ENCODE measurements at regions not wholly inside any gene's neighbourhood (a gene's known extent, or its start where the extent isn't known, plus 50 kb on each side); places are given as distances from the start of the nearest gene placed in this dataset.
A peak's percentile ranks its signal among the peaks of the same experiment; 100 is the strongest.

DNA sequence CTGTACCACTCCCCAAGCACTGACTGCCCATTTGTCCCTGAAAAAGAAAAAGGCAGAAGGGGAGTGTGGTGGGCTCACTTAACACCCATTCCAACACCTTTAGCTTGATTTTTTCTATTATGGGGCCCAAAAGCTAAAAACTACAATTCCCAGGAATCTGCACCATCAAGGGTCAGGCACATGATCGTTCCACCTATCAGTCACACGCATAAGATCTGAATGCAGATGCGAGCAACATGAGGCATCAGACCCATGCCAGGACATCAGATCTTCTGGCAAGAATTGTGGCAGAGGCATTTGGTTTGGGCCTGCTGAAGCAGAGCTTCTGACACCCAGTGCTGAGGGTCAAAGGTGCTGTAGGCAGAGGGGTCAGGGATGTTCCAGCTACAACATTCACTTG lies 595.9 kb downstream of the BCOR start:
- TF ChIP-seq, protein P1, sequence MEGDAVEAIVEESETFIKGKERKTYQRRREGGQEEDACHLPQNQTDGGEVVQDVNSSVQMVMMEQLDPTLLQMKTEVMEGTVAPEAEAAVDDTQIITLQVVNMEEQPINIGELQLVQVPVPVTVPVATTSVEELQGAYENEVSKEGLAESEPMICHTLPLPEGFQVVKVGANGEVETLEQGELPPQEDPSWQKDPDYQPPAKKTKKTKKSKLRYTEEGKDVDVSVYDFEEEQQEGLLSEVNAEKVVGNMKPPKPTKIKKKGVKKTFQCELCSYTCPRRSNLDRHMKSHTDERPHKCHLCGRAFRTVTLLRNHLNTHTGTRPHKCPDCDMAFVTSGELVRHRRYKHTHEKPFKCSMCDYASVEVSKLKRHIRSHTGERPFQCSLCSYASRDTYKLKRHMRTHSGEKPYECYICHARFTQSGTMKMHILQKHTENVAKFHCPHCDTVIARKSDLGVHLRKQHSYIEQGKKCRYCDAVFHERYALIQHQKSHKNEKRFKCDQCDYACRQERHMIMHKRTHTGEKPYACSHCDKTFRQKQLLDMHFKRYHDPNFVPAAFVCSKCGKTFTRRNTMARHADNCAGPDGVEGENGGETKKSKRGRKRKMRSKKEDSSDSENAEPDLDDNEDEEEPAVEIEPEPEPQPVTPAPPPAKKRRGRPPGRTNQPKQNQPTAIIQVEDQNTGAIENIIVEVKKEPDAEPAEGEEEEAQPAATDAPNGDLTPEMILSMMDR (IDR thresholded peaks at IDR 0.05): no peak
- no peak for TF ChIP-seq POLR2A (IDR thresholded peaks at IDR 0.05)
- H3K27me3 ChIP-seq: no peaks in the 10 kb centered on the region
- no peaks in the 10 kb centered on the region for H3K36me3 ChIP-seq
- intact Hi-C loops (cut with DNase I): no loop called here
- no peak overlapping the region for H3K4me3 ChIP-seq (replicated peaks in 1 of 3)
- peaks cover 0 to 5% of the 10 kb centered on the region in 2 donors for H3K4me1 ChIP-seq
- H3K9me3 ChIP-seq: no peaks in the 10 kb centered on the region
- H3K27ac ChIP-seq: no peak overlapping the region
- 95% methylated on average over 3 of the region's 3 CpGs; no CpG with 5 or more reads in 1 of the 2 donors for WGBS, 2 donors
- DNase-seq: no peak

DNA sequence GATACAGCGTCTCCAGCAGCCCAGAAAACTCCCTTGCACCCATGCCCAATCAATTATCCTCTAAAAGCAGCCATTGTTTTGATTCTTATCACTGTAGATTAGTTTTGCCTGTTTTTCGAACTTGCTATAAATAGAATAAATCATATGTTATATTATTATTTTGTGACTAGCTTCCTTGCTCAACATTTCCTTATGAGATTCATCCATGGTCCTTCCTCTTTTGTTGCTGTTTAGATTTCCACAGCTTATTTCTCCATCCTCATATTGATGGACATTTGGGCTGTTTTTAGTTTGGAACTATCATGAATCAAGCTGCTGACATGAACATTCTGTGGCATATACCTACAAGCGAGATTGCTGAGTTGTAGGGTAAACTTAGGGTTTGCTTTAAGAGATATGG lies 595.3 kb downstream of the BCOR start:
- Histone ChIP-seq H3K27me3 (no peaks in the 10 kb centered on the region), H3K4me1 (peaks cover 0 to 7% of the 10 kb centered on the region in 2 donors), H3K9me3 (no peaks in the 10 kb centered on the region), H3K27ac (no peak overlapping the region), H3K36me3 (no peaks in the 10 kb centered on the region), H3K4me3 (replicated peaks in 1 of 3) (no peak overlapping the region)
- intact Hi-C loops (cut with DNase I): no loop called here
- 91 to 97% methylated on average over 3 of the region's 3 CpGs for whole genome bisulfite sequencing, 2 donors
- DNase-seq: no peak
- TF ChIP-seq, protein P1 (IDR thresholded peaks at IDR 0.05): no peak
- TF ChIP-seq POLR2A (IDR thresholded peaks at IDR 0.05): no peak

DNA sequence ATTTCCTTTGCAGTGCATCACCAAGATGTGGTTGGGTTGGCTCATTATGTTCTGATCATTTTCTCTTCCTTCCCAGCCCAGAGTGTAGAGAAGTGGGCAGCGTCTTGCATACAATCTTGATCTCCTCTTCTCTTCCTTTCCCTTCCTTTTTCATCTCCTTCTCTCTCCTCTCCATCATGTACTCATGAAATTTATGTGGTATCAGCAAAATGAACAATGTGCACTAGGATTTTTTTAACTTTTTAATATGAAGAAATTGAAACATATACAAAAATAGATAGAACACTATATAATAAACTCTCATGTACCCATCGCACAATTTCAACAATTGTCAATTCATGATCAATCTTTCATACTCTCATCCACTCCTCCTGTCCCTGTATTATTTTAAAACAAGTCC lies 593.5 kb downstream of the BCOR start:
- H3K36me3 ChIP-seq: no peaks in the 10 kb centered on the region
- DNase-seq: no peak
- WGBS, 2 donors: 45 to 92% methylated on average over 2 of the region's 2 CpGs
- TF ChIP-seq, protein P1 (IDR thresholded peaks at IDR 0.05): no peak
- no peak for TF ChIP-seq POLR2A (IDR thresholded peaks at IDR 0.05)
- H3K27me3 ChIP-seq: no peaks in the 10 kb centered on the region
- intact Hi-C loops (cut with DNase I): no loop called here
- H3K4me1 ChIP-seq: peaks cover 0 to 7% of the 10 kb centered on the region in 2 donors
- H3K9me3 ChIP-seq: no peaks in the 10 kb centered on the region
- H3K4me3 ChIP-seq (replicated peaks in 1 of 3): no peak overlapping the region
- no peak overlapping the region for H3K27ac ChIP-seq

DNA sequence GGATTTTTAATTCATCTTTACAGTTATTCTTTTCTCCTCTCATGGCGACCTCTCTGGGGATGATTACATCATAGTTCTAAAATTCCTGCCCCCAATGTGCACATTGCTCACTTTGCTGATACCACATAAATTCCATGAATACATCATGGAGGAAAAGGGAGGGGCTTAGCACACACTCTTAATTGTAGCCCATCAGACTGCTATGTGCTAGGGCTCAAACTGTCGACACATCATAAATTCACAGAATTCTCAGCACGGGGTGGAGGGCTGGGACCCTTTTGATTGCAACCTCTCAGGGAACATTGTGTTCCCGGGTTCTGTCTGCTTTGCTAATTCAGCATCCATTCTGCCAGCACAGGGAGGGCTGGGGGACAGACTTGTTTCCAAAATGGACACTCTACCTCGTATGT lies 592.9 kb downstream of the BCOR start:
- H3K27ac ChIP-seq: peak overlapping the region in 1 of 3 donors; percentile 70
- TF ChIP-seq, protein P1 (IDR thresholded peaks at IDR 0.05): no peak
- TF ChIP-seq POLR2A (IDR thresholded peaks at IDR 0.05): no peak
- 64 to 73% methylated on average over 5 of the region's 5 CpGs for WGBS, 2 donors
- intact Hi-C loops (cut with DNase I): no loop called here
- DNase-seq: no peak
- peaks cover 0 to 7% of the 10 kb centered on the region in 2 donors for H3K4me1 ChIP-seq
- no peaks in the 10 kb centered on the region for H3K9me3 ChIP-seq
- no peak overlapping the region for H3K4me3 ChIP-seq (replicated peaks in 1 of 3)
- no peaks in the 10 kb centered on the region for H3K36me3 ChIP-seq
- no peaks in the 10 kb centered on the region for H3K27me3 ChIP-seq

DNA sequence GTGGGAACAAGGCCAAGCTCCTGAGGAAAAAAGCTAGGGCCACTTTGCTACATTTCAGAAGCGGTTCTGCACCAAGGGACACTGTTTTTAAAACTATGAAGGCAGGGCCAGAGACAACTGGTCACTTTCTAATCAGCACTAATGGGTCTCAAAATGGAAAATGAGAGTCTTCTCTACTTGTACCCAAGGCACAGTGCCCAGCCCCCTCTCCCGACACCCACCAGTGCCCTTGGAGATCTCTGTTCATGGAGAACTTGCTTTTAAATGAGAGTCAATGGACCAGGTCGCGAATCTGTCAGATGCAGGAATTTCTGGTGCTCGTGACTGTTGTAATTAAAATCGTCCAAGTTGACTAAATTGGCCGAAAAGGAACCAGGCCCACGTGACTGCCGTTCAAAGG lies 591.6 kb downstream of the BCOR start:
- 24 to 29% methylated on average over 8 to 9 of the region's 9 CpGs for WGBS, 2 donors
- TF ChIP-seq, protein P1 (IDR thresholded peaks at IDR 0.05): no peak
- TF ChIP-seq POLR2A (IDR thresholded peaks at IDR 0.05): no peak

More for the DNA sequence above, 591.6 kb downstream of the BCOR start:
- Histone ChIP-seq H3K27me3 (no peaks in the 10 kb centered on the region), H3K36me3 (no peaks in the 10 kb centered on the region), H3K4me1 (peaks cover 0 to 7% of the 10 kb centered on the region in 2 donors), H3K27ac (peak overlapping the region; percentile 60 to 87 (median 70)), H3K9me3 (no peaks in the 10 kb centered on the region), H3K4me3 (replicated peaks in 1 of 3) (no peak overlapping the region)
- DNase-seq: peak; percentile 85 to 87
- intact Hi-C loops (cut with DNase I): no loop called here

All from thyroid gland (tissue), 4 donors.